SU-DHL-6 (cell line): ENCODE measurements at regions not wholly inside any gene's neighbourhood (a gene's known extent, or its start where the extent isn't known, plus 50 kb on each side); places are given as distances from the start of the nearest gene placed in this dataset.

Source experiments
- H2AFZ ChIP-seq: fragments of 200-600 bp; sonication (generic); 2 replicates; pipeline ENCODE4 v1.6.1; 2014; ENCODE audit warnings: low read depth, mild to moderate bottlenecking, moderate library complexity, mixed read lengths, antibody characterized with exemption, low read length; ENCODE audit not compliant: severe bottlenecking
- H3F3A ChIP-seq: fragments of 200-600 bp; shearing (Covaris generic); 2 replicates; pipeline ENCODE4 v1.6.0; 2016; ENCODE audit warnings: antibody characterized with exemption, mild to moderate bottlenecking; ENCODE audit not compliant: insufficient read depth
- H3K27ac ChIP-seq: fragments of 200-600 bp; sonication (generic); 2 replicates; pipeline ENCODE4 v1.5.1; 2016; ENCODE audit warnings: low read depth, mild to moderate bottlenecking, low read length, moderate library complexity, mixed read lengths
- H3K27me3 ChIP-seq: fragments of 200-600 bp; sonication (generic), shearing (Covaris generic); 2 replicates; pipeline ENCODE4 v1.6.0; 2014; ENCODE audit warnings: mild to moderate bottlenecking, low read length
- H3K36me3 ChIP-seq: fragments of 200-600 bp; sonication (generic); 2 replicates; pipeline ENCODE4 v1.6.1; 2014; ENCODE audit warnings: mild to moderate bottlenecking, low read length, mixed read lengths
- H3K4me2 ChIP-seq: fragments of 300-600, 200-600 bp; shearing (Covaris generic), sonication (generic); 2 replicates; pipeline ENCODE4 v1.6.0; 2014; ENCODE audit warnings: low read length, low read depth, mild to moderate bottlenecking; ENCODE audit not compliant: poor library complexity, severe bottlenecking
- H3K4me3 ChIP-seq: fragments of 200-600 bp; sonication (generic); 2 replicates; pipeline ENCODE4 v1.5.1; 2014; ENCODE audit warnings: antibody characterized with exemption, low read length, mild to moderate bottlenecking, mixed read lengths; ENCODE audit not compliant: insufficient read depth, poor library complexity, severe bottlenecking
- H3K79me2 ChIP-seq: fragments of 200-600 bp; sonication (generic); 2 replicates; pipeline ENCODE4 v1.6.1; 2014; ENCODE audit warnings: mild to moderate bottlenecking, low read length, moderate library complexity; ENCODE audit not compliant: insufficient read depth
- H3K9ac ChIP-seq: fragments of 200-600 bp; sonication (generic); 2 replicates; pipeline ENCODE4 v1.7.0; 2014; ENCODE audit warnings: mild to moderate bottlenecking, low read length
- H3K9me2 ChIP-seq: fragments of 200-600 bp; sonication (generic); replicated peaks from 2 replicates; pipeline ENCODE4 v1.6.1; 2014; ENCODE audit warnings: low read length; ENCODE audit not compliant: insufficient read depth
- H3K9me3 ChIP-seq: fragments of 200-600 bp; sonication (generic); 2 replicates; pipeline ENCODE4 v1.6.1; 2014; ENCODE audit warnings: low read length, mixed read lengths; ENCODE audit not compliant: insufficient read depth
- H4K20me1 ChIP-seq: fragments of 200-600 bp; sonication (generic); 2 replicates; pipeline ENCODE4 v1.6.1; 2014; ENCODE audit warnings: low read depth, mild to moderate bottlenecking, antibody characterized with exemption, low read length, moderate library complexity, mixed read lengths
- CTCF ChIP-seq: fragments of 200-600 bp; sonication (generic); IDR thresholded peaks from one replicate; pipeline ENCODE4 v1.5.1; 2017; ENCODE audit warnings: antibody characterized with exemption, mild to moderate bottlenecking, low read length, moderate library complexity; ENCODE audit not compliant: insufficient read depth, poor library complexity, severe bottlenecking
- EZH2phosphoT487 ChIP-seq: fragments of 200-600 bp; sonication (generic), shearing (Covaris generic); conservative IDR thresholded peaks from 2 replicates; pipeline ENCODE4 v1.6.1; 2018; ENCODE audit warnings: mild to moderate bottlenecking, antibody characterized with exemption, low read length, moderate library complexity, mixed read lengths

GRCh38 chr11:134569195-134569594, 157.2 kb upstream of the B3GAT1 start:
- Histone ChIP-seq H3K79me2 (no peaks in the 10 kb centered on the region), H3K27me3 (no peaks in the 10 kb centered on the region), H3K27ac (no peak overlapping the region), H3K9ac (no peak overlapping the region), H3K4me3 (no peak overlapping the region), H4K20me1 (no peaks in the 10 kb centered on the region), H3K4me2 (no peak overlapping the region), H3K36me3 (no peaks in the 10 kb centered on the region), H3K9me2 (no peaks in the 10 kb centered on the region), H3F3A (no peaks in the 10 kb centered on the region), H3K9me3 (no peaks in the 10 kb centered on the region), H2AFZ (no peak overlapping the region)
- TF ChIP-seq CTCF = no peak
- no peak for TF ChIP-seq EZH2phosphoT487

- Histone ChIP-seq H3K27me3 (no peaks in the 10 kb centered on the region), H3K79me2 (no peaks in the 10 kb centered on the region), H4K20me1 (no peaks in the 10 kb centered on the region), H3K4me3 (no peak overlapping the region), H3F3A (no peaks in the 10 kb centered on the region), H3K9ac (no peak overlapping the region), H3K9me2 (no peaks in the 10 kb centered on the region), H2AFZ (no peak overlapping the region), H3K4me2 (no peak overlapping the region), H3K9me3 (no peaks in the 10 kb centered on the region), H3K36me3 (no peaks in the 10 kb centered on the region), H3K27ac (no peak overlapping the region)
- TF ChIP-seq CTCF = no peak
- no peak for TF ChIP-seq EZH2phosphoT487
Observed at GRCh38 chr11:134566311-134566710, 154.3 kb upstream of the B3GAT1 start.

- H4K20me1 ChIP-seq = no peaks in the 10 kb centered on the region
- H3K36me3 ChIP-seq = no peaks in the 10 kb centered on the region
- no peak for TF ChIP-seq CTCF
- TF ChIP-seq EZH2phosphoT487 = no peak
- no peaks in the 10 kb centered on the region for H3K27me3 ChIP-seq
- H3F3A ChIP-seq = no peaks in the 10 kb centered on the region
- no peak overlapping the region for H3K4me3 ChIP-seq
- no peak overlapping the region for H2AFZ ChIP-seq
- no peak overlapping the region for H3K4me2 ChIP-seq
- H3K9ac ChIP-seq = no peak overlapping the region
- H3K9me3 ChIP-seq = no peaks in the 10 kb centered on the region
- H3K79me2 ChIP-seq = no peaks in the 10 kb centered on the region
- no peaks in the 10 kb centered on the region for H3K9me2 ChIP-seq
- no peak overlapping the region for H3K27ac ChIP-seq
Observed at GRCh38 chr11:134565343-134565891, 153.4 kb upstream of the B3GAT1 start.
